ENCODE measurements at regions not wholly inside any gene's neighbourhood (a gene's known extent, or its start where the extent isn't known, plus 50 kb on each side); places are given as distances from the start of the nearest gene placed in this dataset.

- no peak for TF ChIP-seq CTCF (conservative IDR thresholded peaks at IDR 0.05; ENCODE audit: low read length)
- no peak for TF ChIP-seq EZH2phosphoT487 (IDR thresholded peaks at IDR 0.05; ENCODE audit: borderline replicate concordance, low read depth, low read length)
Measured at GRCh38 chr10:130739016-130739756, 572.3 kb downstream of the TCERG1L start.
